Endodermal cell (in vitro differentiated cells): ENCODE measurements at regions not wholly inside any gene's neighbourhood (a gene's known extent, or its start where the extent isn't known, plus 50 kb on each side); places are given as distances from the start of the nearest gene placed in this dataset.

ENCODE experiments used
- DNase-seq: peaks from one replicate; pipeline ENCODE4 v3.0.0-alpha.2; 2017
- H3K27ac ChIP-seq: 2 replicates; pipeline ENCODE4 v1.5.1; 2013; ENCODE audit warnings: mild to moderate bottlenecking, low read depth, low read length, moderate library complexity
- H3K27me3 ChIP-seq: 2 replicates; pipeline ENCODE4 v1.6.1; 2013; ENCODE audit warnings: mild to moderate bottlenecking, low read length, moderate library complexity; ENCODE audit not compliant: insufficient read depth, control insufficient read depth, poor library complexity, severe bottlenecking
- H3K36me3 ChIP-seq: 2 replicates; pipeline ENCODE4 v1.7.0; 2013; ENCODE audit warnings: mild to moderate bottlenecking, low read length, moderate library complexity; ENCODE audit not compliant: control insufficient read depth, insufficient read depth
- H3K4me1 ChIP-seq: one replicate; pipeline ENCODE4 v1.7.0; 2013; ENCODE audit warnings: low read length; ENCODE audit not compliant: control insufficient read depth, insufficient read depth
- H3K4me3 ChIP-seq: 2 replicates; pipeline ENCODE4 v1.5.1; 2013; ENCODE audit warnings: mild to moderate bottlenecking, low read length, moderate library complexity
- H3K9ac ChIP-seq: 2 replicates; pipeline ENCODE4 v1.6.1; 2013; ENCODE audit warnings: mild to moderate bottlenecking, low read length, moderate library complexity; ENCODE audit not compliant: poor library complexity, severe bottlenecking; ENCODE audit errors: extremely low read depth
- H3K9me3 ChIP-seq: 2 replicates; pipeline ENCODE4 v1.6.1; 2013; ENCODE audit warnings: mild to moderate bottlenecking, low read length, moderate library complexity; ENCODE audit not compliant: control insufficient read depth
- H3K27ac Mint-ChIP-seq: 2 replicates; pipeline ENCODE4 v1.8.0; 2020; ENCODE audit warnings: mixed read lengths
- H3K27me3 Mint-ChIP-seq: 2 replicates; pipeline ENCODE4 v1.8.0; 2021; ENCODE audit warnings: mild to moderate bottlenecking, mixed read lengths; ENCODE audit not compliant: insufficient read depth
- H3K36me3 Mint-ChIP-seq: 2 replicates; pipeline ENCODE4 v1.8.0; 2020; ENCODE audit warnings: low read depth, mixed read lengths
- H3K4me1 Mint-ChIP-seq: 2 replicates; pipeline ENCODE4 v1.8.0; 2020; ENCODE audit warnings: mixed read lengths
- H3K4me3 Mint-ChIP-seq: 2 replicates; pipeline ENCODE4 v1.8.0; 2020; ENCODE audit warnings: mild to moderate bottlenecking, moderate library complexity, mixed read lengths
- H3K9me3 Mint-ChIP-seq: 2 replicates; pipeline ENCODE4 v1.8.0; 2020; ENCODE audit warnings: mild to moderate bottlenecking, mixed read lengths
- CTCF ChIP-seq: fragments of 200-600 bp; sonication (generic); conservative IDR thresholded peaks from 2 replicates; pipeline ENCODE4 v1.5.0; 2021; ENCODE audit warnings: antibody characterized with exemption, mild to moderate bottlenecking
- WGBS, 2 experiments: methylation state at CpG; one replicate each; pipeline versions ENCODE4 v1.1.5 to v1.1.7; 2013; ENCODE audit warnings: missing lambda C conversion rate in 2 of 2, mixed read lengths in 1 of 2; ENCODE audit not compliant: insufficient coverage in 1 of 2, insufficient read length in 1 of 2; 5-methylcytosine and 5-hydroxymethylcytosine counted together

DNA sequence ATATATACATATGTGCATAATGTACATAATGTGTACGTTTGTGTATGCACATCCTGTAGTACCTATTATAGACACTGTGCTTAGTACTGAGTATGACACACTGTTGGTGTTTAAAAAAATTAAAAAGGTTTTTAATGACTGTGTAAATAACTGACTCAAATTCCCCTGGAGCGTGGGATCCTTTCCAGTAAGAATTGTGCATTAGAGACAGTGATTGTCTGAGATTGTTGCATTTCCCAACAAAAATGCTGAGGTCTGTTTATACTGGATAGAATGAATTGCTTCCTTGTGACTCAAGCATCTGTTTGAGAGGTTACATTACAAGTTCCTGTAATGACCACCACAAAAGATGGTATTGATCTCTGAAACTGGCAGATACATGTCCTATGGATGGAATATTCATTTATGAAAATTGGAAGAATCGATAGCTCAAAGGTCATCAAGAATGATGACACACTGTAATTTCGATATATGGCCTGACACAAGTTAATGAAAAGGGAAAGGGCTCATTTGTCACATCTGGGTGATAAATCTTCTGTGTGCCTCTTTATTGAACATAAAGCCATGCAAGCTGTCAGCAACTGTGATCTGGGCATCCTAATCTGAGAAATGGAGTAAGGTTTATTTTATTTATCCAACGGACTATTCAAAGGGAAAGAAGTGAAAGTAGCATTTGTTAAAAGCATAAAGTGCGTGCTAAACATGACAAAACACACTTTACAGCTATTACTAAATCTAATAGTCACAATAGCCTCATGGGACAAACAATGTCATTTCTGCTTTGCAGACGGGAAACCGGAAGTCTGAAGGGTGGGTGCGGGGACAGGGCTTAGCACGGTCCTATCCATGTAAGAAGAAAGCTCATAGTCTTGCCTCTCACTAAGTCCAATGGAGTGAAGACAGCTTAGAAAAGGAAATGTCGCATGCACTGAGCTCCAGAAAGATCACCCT lies 228.8 kb downstream of the CDH11 start:
- Mint-ChIP-seq H3K27me3 (peaks cover 3% of the 10 kb centered on the region), H3K4me3 (no peak overlapping the region), H3K27ac (no peak overlapping the region), H3K9me3 (no peaks in the 10 kb centered on the region), H3K36me3 (no peaks in the 10 kb centered on the region), H3K4me1 (peaks cover 2% of the 10 kb centered on the region)
- 91 to 94% methylated on average over 8 to 11 of the region's 11 CpGs for WGBS, 2 experiments
- Histone ChIP-seq H3K4me3 (no peak overlapping the region), H3K36me3 (no peaks in the 10 kb centered on the region), H3K9me3 (no peaks in the 10 kb centered on the region), H3K9ac (no peak overlapping the region), H3K4me1 (no peaks in the 10 kb centered on the region), H3K27me3 (no peaks in the 10 kb centered on the region), H3K27ac (no peak overlapping the region)
- TF ChIP-seq CTCF: no peak
- no peak for DNase-seq

- Histone ChIP-seq H3K27me3 (no peaks in the 10 kb centered on the region), H3K9ac (no peak overlapping the region), H3K4me3 (no peak overlapping the region), H3K27ac (no peak overlapping the region), H3K4me1 (no peaks in the 10 kb centered on the region), H3K36me3 (no peaks in the 10 kb centered on the region), H3K9me3 (no peaks in the 10 kb centered on the region)
- no peaks in the 10 kb centered on the region for H3K36me3 Mint-ChIP-seq
- H3K9me3 Mint-ChIP-seq: no peaks in the 10 kb centered on the region
- no peaks in the 10 kb centered on the region for H3K27me3 Mint-ChIP-seq
- no peak overlapping the region for H3K27ac Mint-ChIP-seq
- no peak for DNase-seq
- no peaks in the 10 kb centered on the region for H3K4me1 Mint-ChIP-seq
- TF ChIP-seq CTCF: no peak
- H3K4me3 Mint-ChIP-seq: no peak overlapping the region
- WGBS, 2 experiments: 90% methylated on average over 2 of the region's 2 CpGs; no CpG with 5 or more reads in 1 of the 2 experiments
Measured at GRCh38 chr16:64889446-64889845, 232.4 kb downstream of the CDH11 start.

GRCh38 chr16:64887651-64888050 lies 234.2 kb downstream of the CDH11 start:
- H3K36me3 ChIP-seq: no peaks in the 10 kb centered on the region
- no peaks in the 10 kb centered on the region for H3K4me1 ChIP-seq
- H3K9ac ChIP-seq: no peak overlapping the region
- no peaks in the 10 kb centered on the region for H3K27me3 ChIP-seq
- no peak for DNase-seq
- H3K27ac ChIP-seq: no peak overlapping the region
- TF ChIP-seq CTCF: no peak
- Mint-ChIP-seq H3K4me1 (no peaks in the 10 kb centered on the region), H3K27me3 (no peaks in the 10 kb centered on the region), H3K9me3 (no peaks in the 10 kb centered on the region), H3K36me3 (no peaks in the 10 kb centered on the region), H3K4me3 (no peak overlapping the region), H3K27ac (no peak overlapping the region)
- no peaks in the 10 kb centered on the region for H3K9me3 ChIP-seq
- H3K4me3 ChIP-seq: no peak overlapping the region
